SKM-1 (cell line): ENCODE measurements at regions not wholly inside any gene's neighbourhood (a gene's known extent, or its start where the extent isn't known, plus 50 kb on each side); places are given as distances from the start of the nearest gene placed in this dataset.

Experiments used
- DNase-seq: peaks from one replicate; lab custom pipeline; 2025; ENCODE audit not compliant: unreplicated experiment; lab: John Stamatoyannopoulos, UW

DNA sequence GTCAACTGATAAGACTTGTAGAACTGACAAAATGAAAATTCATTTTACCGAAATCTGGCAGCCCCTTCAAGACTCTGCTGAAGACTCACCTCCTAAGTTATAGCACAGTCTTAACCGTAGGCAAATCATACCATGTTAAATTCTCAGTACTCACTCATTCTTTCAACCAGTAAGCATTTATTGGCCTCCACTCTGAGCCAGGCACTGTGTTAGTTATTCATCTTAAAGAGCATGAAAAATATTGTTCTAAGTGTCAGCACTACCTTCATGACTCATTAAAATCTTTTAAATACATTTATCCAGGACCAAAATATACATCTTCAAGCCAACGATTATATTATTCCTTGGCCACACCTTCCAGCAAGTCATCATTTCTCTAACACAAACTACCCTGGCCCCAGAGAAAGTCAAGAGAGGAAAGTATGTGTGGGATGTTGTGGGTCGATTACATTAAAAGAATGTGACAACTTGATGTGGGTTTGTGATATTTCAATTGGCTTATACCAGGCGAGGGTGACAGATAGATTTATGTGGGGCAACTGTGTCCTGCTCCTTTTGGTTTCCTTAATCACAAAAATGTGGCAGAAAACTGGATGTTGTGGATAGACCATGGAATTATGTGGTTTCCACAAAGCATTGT lies 55.0 kb downstream of the TMEM30B start:
- no peak for DNase-seq

DNA sequence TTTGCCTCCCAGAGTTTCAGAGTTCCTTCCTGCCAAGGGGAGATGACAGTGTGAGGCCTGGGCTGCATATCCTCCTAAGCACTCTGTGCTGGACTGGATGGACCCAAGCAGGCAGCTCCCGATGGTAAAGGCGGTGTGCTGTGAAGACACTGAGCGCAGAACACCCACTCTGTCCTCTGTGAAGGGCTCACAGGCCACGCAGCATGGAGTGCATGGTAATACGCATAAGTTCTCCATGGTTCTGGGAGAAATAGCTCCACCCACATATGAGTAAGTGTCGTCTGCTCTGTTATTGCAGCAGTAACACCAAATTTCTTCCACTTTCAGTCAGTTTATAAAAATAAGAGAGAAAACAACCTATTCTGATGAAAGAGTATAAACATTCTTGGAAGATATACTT lies 55.8 kb downstream of the TMEM30B start:
- no peak for DNase-seq

DNA sequence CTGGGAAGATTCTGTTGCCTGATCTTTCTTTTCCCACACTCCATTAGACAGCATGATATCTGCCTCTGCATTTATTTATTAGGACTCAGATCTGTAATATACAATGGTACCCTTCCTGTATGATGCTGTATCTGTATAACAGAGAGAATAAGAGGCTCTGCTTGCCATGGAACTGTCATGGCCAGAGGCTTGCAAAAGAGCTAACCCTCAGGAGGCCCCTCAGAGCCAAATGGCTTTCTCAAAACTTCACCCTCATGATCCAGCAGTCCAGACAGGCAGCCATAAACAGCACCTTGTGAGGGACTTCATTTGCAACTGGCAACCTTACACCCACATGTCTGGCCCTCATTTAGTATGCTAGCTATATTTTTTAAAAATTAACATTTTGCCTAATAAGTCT lies 57.6 kb downstream of the TMEM30B start:
- no peak for DNase-seq

DNA sequence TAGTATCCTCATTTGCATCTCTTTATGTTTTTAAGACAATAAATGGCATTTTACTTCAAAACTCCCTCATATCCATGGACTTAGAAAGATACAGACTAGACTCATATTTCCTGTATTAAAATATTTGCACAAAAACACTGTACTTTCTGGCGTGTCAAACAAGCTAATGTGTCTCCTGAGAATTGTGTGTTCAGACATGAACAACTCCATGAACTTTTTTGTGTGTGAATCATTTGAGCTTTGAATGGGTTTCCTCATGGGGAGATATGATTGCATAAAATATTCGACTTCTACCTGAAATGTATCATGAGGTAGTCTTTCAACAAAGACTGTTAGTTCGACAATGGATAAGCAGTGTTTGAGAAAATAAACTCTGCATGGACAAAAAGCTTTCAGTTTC lies 58.8 kb downstream of the TMEM30B start:
- no peak for DNase-seq

DNA sequence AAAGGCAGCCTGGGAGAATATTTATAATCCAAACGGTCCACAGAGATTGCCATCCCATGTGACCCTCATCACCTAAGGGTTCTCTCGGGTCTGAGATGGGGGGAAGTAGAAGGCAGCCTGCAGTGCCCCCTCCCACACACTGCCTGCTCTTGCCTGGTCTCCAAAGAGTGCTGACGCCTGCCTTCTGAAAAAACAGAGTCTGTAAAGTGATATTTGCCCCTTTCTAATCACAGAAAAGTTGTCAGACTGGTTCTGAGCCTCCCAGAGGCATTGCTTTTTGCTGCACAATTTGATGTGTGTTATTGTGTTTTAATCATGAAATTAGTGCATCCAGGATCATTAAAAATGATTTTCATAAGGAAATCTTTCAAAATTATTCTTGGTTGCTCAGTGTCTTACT lies 59.2 kb downstream of the TMEM30B start:
- DNase-seq: no peak

DNA sequence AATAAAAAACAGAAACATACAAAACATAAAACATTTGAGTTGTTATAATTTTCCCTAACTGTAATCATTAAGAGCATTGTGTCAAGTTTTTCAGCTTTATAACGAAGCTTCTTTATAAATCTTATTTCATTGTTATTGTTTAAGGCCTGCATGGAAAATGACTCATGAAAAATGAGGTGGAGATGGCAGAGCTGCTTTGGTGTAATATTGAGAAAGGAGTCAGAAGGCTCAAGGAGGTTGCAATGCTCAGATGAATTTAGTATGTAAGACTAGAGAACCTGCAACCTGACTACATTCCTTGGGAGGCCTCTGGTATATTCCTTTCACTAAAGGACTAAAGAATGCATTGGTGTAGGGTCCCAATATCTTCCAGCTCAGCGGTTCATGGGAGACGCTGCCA lies 61.5 kb downstream of the TMEM30B start:
- no peak for DNase-seq

DNA sequence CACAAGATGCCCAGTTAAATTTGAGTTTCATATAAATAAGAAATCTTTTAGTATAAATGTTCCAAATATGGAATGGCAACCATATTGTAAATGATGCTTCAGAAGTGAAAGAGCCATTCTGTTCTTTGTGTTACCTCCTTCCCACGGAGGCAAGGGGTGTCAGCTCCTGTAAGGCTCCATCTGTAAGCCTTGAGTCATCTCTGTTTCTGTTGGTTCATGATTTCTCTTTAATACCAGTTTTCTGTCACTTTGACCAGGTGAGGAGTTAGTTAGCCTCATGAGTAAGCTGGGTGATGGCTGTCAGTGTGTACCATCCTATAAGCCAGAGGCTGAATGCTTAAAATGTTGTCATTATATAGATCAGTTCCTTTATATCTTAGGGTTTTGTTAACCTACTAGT lies 61.9 kb downstream of the TMEM30B start:
- no peak for DNase-seq

DNA sequence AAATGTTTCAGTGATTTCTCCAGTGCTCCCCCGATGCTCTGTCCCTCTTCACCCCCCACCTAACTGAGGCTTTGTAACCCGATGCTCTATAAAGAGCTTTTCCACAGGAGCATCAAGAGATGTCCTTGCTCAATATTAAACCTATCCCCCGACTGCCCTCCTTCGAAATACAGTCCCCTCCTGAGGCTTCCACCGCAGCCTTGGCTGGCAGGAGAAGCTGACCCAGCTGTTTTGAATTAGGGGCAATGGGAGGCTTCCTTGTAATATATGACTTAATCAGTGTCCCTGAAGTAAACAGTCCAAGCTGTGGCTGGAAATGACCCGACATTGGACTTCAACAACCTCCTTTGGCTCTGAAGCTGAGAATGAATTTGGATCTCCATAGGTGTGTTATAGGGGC lies 62.4 kb downstream of the TMEM30B start:
- no peak for DNase-seq

DNA sequence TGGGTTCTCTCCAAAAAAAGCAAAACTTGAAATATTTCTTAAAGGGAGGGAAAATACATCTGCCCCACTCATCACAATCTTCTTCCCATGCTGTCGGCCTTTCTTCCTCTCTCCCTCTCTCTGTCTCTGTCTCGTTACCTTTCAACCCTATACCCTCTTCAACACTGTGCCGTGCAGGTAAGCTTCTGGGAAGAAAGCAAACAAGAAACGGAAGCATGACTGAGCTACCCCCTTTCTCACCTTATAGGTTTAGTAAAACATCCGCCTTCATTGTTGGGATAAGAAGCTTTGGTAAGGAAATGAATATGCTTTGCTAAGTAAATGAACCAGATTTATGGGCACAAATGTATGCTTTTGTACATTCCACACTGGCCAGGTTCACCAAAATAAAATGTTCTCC lies 63.0 kb downstream of the TMEM30B start:
- DNase-seq: no peak

DNA sequence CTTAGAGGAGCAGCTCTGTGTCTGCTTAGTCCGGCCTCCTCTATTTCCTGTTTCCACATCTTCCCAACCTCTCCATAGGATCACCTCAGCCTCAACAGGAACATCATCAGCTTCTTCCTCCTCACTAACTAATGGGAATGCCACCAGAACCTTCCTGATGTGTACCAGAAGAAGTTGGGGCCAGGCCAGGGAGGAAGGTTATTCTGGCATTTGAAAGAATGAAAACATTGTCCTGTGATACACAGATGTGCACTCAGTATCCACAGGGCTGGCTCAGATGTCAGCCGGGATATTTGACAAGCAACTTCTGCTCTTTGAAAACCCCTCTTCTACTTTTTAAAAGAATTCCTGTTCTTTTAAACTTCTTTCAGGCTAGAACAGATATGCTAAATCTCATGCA lies 63.6 kb downstream of the TMEM30B start:
- no peak for DNase-seq

DNA sequence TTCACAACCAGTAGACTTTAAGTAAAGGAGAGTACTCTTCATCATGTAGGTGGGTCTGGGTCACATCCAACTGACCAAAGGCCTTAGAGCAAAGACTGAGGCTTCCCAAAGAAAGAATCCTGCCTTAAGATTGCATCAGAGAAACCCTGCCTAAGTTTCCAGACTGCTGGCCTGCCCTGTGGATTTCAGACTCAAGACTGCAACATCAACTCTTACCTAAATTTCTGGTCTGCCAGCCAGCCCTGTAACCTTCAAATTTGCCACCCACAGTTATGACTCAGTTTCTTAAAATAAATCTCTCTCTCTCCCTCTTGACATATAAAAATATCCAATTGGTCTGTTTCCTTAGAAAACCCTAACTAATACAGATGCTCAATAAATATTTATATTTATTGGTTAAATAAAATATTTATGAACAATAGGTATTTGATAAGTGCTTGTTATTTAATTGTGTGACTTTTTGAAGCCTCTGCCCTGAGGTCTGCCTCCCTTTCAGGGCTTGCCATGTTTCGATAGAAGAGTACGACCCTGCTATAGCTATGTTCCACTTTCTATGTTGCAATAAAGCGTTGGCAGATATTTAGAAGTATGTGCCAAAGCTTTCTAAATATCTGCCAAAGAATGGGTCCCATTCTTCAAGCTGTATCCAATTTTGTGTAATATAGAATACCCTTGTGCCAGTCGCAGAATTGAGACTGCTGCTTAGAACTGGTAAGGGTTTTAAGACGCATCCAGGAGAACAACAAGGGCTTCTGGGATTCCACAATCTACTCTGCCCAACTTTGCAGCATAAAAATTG lies 65.7 kb downstream of the TMEM30B start:
- DNase-seq: no peak

DNA sequence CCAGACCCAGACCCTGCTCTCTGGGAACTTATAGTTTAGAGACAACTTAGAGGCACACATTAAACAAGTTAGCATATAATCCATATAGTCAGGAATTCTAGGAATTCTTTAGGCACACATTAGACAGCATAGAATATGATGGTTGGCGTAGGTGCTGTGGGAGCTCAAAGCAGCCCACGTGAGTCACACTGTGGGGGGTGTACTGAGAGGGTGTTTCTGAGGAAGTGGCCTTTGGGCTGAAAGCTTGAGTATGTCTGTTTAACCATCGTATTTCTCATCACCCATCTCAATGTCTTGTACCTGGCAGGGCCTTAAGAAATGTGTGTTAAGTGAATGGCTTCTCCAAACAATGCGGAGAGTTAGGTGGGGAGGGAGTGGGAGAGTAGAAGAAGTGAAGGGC lies 67.2 kb downstream of the TMEM30B start:
- DNase-seq: no peak

DNA sequence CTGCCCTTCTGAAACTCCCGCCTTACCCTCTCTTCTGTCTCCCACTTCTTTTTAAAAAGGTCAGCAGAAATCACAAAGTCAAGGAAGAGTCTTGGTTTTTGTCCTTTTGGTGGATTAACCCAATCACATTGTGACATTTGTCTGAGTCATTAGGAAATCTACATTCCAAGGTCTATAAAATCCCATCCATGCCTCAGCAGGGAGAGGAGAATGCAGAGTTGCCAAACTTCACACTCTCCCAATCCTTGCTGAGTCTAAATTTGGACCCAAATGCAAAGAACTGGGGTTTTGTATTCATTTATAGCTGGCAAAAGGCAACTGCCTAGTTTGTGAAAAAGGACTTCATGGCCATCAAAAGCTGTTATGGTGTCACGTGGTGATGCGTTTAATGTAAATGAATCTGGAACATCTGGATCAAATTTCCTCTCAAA lies 67.9 kb downstream of the TMEM30B start:
- DNase-seq: no peak

DNA sequence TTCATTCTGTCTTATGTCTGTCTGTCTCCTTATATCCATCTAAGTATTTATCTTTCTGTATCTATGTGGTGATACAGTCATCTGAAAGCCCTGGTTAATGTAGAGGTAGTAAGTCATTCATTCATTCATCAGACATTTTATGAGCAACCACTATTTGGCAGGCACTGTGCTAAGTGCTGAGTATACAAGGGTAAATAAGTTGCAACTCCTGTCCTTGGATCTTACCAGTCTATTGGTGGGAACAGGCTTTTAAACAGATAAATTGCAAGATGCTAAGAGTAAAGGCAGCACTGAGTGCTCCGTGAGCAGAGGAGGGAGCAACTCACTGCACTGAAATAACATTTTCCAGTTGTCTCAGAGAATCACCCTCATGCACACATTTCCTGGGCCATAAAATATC lies 68.6 kb downstream of the TMEM30B start:
- no peak for DNase-seq

DNA sequence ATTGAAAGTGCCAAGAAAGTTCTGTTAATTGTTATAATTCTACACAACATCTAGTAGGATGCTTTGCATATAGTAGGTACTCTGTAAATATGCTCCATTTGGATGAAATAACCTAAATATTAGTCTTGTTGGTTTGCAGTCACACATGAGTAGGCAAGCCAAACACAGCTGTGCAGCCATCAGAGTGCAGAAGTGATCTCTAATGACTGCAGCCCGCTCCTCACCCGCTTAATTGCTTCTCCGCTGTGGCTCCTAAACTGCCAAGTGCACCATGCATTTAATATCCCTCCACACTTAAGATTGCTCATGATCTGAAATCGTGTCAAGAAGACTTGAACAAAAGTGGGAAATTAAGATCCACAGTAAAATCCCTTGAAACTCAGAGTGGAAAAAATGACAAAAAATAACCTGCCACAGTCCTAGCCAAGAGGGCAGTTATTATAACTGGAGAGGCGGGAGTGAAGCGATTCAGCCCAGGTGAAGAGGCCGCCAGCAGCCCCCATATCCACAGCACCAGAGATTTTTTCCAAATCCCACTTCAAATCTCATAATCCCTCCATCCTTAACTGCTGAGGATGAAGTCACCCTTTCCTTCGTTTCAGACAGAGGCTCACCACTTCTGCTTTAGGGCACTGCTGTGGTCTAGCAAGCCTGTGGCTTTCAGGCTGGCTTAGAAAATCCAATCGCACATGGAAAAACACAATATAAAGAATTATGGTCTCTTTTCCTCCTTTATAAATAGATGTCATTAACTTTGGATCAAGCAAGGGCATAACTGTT lies 69.5 kb downstream of the TMEM30B start:
- no peak for DNase-seq

DNA sequence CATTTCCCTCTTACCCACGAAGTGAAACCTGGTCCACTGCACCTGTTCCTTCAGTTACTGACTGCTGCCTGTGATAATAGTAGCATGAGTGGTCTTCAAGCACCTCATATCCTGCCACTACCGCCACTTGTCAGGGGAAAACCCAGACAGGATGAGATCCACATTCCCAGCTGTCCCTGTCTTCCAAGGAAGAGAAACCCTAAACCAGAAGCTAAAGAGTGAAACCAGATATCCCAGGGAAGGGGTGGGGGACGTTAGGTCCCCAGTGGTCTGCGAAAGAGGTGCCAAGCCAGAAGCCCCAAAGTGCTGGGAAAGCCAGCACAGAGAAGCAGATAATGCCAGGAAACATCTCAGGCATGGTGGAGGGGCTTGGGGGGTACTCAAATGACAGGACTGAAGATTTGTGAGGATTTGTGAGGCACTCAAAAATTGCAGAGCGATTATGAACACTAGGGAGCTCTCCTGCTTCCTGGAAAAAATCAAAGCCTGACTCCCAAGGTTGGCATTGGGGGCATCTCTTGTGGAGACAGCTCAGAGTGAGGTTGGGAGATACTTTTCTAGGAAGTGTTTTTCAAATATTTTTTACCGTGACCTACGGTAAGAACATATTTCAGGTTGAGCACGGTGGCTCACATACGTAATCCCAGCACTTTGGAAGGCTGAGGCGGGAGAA lies 77.9 kb downstream of the TMEM30B start:
- no peak for DNase-seq

DNA sequence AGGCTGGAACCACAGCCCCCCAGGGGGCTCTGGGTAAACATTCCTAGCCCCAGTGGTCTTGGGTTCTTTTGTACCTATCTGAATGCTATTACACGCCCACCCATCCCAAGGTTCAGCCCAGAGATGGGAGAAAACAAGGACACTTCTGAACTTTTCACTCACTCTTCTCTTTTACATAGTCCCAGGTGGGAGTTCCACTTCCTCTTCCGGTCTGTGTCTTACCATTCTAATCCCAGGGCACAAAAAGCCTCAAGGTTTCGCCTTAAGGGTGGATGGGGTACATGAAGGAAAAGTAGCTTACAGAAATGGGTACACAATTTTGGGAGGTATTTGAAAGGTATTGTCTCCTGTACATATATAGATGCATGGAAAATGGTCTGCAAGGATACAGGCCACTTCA lies 79.0 kb downstream of the TMEM30B start:
- no peak for DNase-seq

DNA sequence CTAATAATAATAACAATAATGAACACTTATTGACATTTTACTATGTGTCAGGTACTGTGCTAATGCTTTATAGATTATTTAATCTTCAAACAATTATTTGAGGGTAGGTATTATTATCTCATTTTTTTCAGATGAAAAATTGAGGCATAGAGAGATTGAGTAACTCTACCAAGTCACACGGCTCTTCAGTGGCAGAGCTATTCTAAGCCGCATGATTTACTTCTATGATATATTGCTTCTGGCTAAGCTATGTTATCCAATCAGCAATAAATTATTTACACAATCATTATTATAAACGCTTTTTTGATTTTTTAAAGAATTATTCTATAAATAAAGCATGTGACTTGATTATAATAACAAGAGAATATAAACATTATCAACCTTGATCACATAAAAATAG lies 80.0 kb downstream of the TMEM30B start:
- no peak for DNase-seq

DNA sequence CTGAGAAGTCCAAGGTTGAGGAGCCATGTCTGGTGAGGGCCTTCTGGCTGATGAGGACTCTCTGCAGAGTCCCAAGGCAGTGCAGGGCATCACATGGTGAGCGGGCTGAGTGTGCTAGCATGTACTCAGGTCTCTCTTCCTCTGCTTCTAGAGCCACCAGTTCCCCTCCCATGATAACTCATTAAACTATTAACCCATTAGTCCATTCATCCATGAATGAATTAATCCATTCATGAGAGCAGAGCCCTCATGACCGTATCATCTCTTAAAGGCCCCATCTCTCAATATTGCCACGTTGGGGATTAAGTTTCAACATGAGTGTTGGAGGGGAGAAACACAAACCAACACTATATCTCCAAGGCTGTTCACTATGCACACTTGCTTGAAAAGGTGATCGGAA lies 83.7 kb downstream of the TMEM30B start:
- no peak for DNase-seq

DNA sequence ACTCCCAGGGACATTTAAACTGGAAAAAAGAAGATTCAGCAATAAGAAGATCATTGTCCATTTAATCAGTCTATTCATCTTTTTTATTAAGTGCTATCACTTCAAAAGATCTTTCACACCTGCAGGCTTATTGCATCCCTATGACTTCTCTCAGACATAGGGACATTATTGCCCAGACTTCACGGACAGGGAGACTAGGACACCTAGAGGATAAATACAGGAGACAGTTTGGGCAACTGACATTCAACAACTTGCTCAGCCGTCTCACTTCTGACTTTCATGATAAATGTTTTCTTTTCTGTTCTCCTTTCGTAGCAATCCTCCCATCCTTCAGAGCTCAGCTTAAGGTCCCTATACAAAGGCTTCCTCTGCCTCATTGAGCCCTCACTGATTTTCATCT lies 84.3 kb downstream of the TMEM30B start:
- no peak for DNase-seq

DNA sequence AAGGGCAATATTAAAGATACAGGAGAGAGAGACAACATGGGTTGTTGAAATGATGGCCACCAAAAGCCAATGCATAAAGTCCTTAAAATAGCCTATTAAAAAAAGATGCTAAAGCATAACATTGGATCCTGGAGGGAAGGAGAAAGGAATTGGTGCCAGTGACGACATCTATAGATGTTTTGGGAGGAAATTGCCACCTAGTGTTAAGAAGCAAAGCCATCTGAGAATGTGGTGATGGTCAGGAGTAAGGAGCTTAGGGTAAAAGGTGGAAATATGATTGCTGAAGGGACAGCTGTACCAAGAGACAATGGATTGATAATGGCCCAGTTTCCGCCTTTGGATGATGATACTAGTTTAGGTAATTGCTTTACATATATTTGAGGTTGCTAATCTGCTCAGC lies 85.1 kb downstream of the TMEM30B start:
- no peak for DNase-seq

DNA sequence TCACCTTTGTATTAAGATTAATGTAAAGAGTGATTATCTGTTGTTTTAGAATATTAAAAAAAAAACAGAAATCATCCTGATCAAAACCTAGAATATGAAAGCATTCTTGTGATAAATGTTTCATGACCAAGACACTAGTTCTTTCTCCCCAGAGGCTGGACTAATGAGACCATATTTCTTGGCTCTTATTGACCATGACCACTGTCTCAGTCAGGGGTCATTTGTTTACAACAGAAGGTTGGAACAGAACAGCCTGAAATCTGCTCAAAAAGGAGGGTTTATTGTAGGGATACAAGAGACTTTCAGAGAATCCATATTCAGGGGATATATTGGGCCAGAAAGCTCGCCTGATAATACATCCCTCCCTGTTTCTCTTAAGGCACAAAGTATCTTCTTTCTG lies 87.7 kb downstream of the TMEM30B start:
- no peak for DNase-seq
